ENCODE measurements at regions not wholly inside any gene's neighbourhood (a gene's known extent, or its start where the extent isn't known, plus 50 kb on each side); places are given as distances from the start of the nearest gene placed in this dataset.

DNA sequence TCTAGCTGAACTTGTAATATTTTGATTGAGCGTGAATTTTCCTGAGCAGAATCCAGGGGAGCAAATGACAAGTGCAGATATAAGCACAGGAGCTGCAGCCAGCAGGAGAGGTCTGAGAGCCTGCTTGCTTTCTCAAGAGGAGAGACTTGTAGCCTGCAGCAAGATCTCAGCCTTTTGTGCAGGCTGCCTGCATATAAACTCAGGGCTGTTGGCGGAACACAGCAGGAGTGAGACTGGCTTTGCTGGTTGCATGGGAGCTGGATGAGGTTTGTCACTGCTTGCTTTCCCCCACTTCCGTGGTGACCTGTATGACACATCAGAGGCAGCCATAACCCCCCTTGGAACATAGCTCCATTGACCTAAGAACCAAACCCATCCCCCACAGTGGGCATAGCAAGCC lies 725.4 kb upstream of the RGS18 start:
- TF ChIP-seq XRCC5 (IDR thresholded peaks at IDR 0.05; ENCODE audit: low read depth, low read length): no peak
- TF ChIP-seq ZBTB1 (CRISPR knock-in tag; IDR thresholded peaks at IDR 0.05; ENCODE audit: borderline replicate concordance, low read depth): no peak
- TF ChIP-seq, protein P1, sequence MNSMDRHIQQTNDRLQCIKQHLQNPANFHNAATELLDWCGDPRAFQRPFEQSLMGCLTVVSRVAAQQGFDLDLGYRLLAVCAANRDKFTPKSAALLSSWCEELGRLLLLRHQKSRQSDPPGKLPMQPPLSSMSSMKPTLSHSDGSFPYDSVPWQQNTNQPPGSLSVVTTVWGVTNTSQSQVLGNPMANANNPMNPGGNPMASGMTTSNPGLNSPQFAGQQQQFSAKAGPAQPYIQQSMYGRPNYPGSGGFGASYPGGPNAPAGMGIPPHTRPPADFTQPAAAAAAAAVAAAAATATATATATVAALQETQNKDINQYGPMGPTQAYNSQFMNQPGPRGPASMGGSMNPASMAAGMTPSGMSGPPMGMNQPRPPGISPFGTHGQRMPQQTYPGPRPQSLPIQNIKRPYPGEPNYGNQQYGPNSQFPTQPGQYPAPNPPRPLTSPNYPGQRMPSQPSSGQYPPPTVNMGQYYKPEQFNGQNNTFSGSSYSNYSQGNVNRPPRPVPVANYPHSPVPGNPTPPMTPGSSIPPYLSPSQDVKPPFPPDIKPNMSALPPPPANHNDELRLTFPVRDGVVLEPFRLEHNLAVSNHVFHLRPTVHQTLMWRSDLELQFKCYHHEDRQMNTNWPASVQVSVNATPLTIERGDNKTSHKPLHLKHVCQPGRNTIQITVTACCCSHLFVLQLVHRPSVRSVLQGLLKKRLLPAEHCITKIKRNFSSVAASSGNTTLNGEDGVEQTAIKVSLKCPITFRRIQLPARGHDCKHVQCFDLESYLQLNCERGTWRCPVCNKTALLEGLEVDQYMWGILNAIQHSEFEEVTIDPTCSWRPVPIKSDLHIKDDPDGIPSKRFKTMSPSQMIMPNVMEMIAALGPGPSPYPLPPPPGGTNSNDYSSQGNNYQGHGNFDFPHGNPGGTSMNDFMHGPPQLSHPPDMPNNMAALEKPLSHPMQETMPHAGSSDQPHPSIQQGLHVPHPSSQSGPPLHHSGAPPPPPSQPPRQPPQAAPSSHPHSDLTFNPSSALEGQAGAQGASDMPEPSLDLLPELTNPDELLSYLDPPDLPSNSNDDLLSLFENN (IDR thresholded peaks at IDR 0.05; ENCODE audit: low read depth in 2 of 2, low read length in 2 of 2): no peak
- no peak for TF ChIP-seq RCOR1 (IDR thresholded peaks at IDR 0.05; ENCODE audit: borderline replicate concordance in 1 of 2, low read depth in 2 of 2, low read length in 2 of 2)
- TF ChIP-seq, protein P2, sequence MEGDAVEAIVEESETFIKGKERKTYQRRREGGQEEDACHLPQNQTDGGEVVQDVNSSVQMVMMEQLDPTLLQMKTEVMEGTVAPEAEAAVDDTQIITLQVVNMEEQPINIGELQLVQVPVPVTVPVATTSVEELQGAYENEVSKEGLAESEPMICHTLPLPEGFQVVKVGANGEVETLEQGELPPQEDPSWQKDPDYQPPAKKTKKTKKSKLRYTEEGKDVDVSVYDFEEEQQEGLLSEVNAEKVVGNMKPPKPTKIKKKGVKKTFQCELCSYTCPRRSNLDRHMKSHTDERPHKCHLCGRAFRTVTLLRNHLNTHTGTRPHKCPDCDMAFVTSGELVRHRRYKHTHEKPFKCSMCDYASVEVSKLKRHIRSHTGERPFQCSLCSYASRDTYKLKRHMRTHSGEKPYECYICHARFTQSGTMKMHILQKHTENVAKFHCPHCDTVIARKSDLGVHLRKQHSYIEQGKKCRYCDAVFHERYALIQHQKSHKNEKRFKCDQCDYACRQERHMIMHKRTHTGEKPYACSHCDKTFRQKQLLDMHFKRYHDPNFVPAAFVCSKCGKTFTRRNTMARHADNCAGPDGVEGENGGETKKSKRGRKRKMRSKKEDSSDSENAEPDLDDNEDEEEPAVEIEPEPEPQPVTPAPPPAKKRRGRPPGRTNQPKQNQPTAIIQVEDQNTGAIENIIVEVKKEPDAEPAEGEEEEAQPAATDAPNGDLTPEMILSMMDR (IDR thresholded peaks at IDR 0.05 in 2 of 3, conservative IDR thresholded peaks at IDR 0.05 in 1 of 3; ENCODE audit: insufficient read depth in 2 of 3, low read depth in 1 of 3, low read length in 3 of 3): no peak
- TF ChIP-seq POLR2AphosphoS5 (IDR thresholded peaks at IDR 0.05; ENCODE audit: control insufficient read depth, insufficient read depth, low read depth, low read length): no peak
- TF ChIP-seq, protein P3, sequence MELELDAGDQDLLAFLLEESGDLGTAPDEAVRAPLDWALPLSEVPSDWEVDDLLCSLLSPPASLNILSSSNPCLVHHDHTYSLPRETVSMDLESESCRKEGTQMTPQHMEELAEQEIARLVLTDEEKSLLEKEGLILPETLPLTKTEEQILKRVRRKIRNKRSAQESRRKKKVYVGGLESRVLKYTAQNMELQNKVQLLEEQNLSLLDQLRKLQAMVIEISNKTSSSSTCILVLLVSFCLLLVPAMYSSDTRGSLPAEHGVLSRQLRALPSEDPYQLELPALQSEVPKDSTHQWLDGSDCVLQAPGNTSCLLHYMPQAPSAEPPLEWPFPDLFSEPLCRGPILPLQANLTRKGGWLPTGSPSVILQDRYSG (tag; conservative IDR thresholded peaks at IDR 0.05; ENCODE audit: low read depth): no peak
- TF ChIP-seq, protein P4, sequence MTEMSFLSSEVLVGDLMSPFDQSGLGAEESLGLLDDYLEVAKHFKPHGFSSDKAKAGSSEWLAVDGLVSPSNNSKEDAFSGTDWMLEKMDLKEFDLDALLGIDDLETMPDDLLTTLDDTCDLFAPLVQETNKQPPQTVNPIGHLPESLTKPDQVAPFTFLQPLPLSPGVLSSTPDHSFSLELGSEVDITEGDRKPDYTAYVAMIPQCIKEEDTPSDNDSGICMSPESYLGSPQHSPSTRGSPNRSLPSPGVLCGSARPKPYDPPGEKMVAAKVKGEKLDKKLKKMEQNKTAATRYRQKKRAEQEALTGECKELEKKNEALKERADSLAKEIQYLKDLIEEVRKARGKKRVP (CRISPR knock-in tag; IDR thresholded peaks at IDR 0.05): no peak
- TF ChIP-seq GTF2A2 (tag; IDR thresholded peaks at IDR 0.05): no peak
